ENCODE measurements at regions not wholly inside any gene's neighbourhood (a gene's known extent, or its start where the extent isn't known, plus 50 kb on each side); places are given as distances from the start of the nearest gene placed in this dataset.

- no peak for DNase-seq (ENCODE audit: low read depth)
- Histone ChIP-seq H3K27me3 (ENCODE audit: control insufficient read depth, insufficient read depth, low read length) (no peaks in the 10 kb centered on the region), H3K36me3 (ENCODE audit: control insufficient read depth, insufficient read depth, low read length) (no peaks in the 10 kb centered on the region), H3K4me3 (ENCODE audit: low read depth, low read length) (no peak overlapping the region)
- POLR2A ChIA-PET: no interaction called here
- CTCF ChIA-PET: no interaction called here
- TF ChIP-seq CTCF (IDR thresholded peaks at IDR 0.05; ENCODE audit: insufficient read depth, low read depth, low read length): no peak
Observed at GRCh38 chr3:176969066-176969465, 228.2 kb downstream of the TBL1XR1 start.

GRCh38 chr3:176968631-176969030 is 228.7 kb downstream of the TBL1XR1 start:
- Histone ChIP-seq H3K27me3 (ENCODE audit: control insufficient read depth, insufficient read depth, low read length) (no peaks in the 10 kb centered on the region), H3K36me3 (ENCODE audit: control insufficient read depth, insufficient read depth, low read length) (no peaks in the 10 kb centered on the region), H3K4me3 (ENCODE audit: low read depth, low read length) (no peak overlapping the region)
- ChIA-PET POLR2A (no interaction called here), CTCF (no interaction called here)
- no peak for TF ChIP-seq CTCF (IDR thresholded peaks at IDR 0.05; ENCODE audit: insufficient read depth, low read depth, low read length)
- DNase-seq (ENCODE audit: low read depth): no peak

- no peak for DNase-seq (ENCODE audit: low read depth)
- no peak for TF ChIP-seq CTCF (IDR thresholded peaks at IDR 0.05; ENCODE audit: insufficient read depth, low read depth, low read length)
- POLR2A ChIA-PET: no interaction called here
- no peaks in the 10 kb centered on the region for H3K36me3 ChIP-seq (ENCODE audit: control insufficient read depth, insufficient read depth, low read length)
- no peaks in the 10 kb centered on the region for H3K27me3 ChIP-seq (ENCODE audit: control insufficient read depth, insufficient read depth, low read length)
- CTCF ChIA-PET: interaction anchor here (0.7 to 1.0 kb wide), 2 partner anchors 11 to 29 kb away, joined by 3 read pairs; no protein-coding TSS in a partner anchor
- H3K4me3 ChIP-seq (ENCODE audit: low read depth, low read length): no peak overlapping the region
Observed at GRCh38 chr3:176967522-176967921, 229.8 kb downstream of the TBL1XR1 start.

GRCh38 chr3:176964661-176965060 is 232.6 kb downstream of the TBL1XR1 start:
- no peaks in the 10 kb centered on the region for H3K27me3 ChIP-seq (ENCODE audit: control insufficient read depth, insufficient read depth, low read length)
- ChIA-PET POLR2A (no interaction called here), CTCF (no interaction called here)
- H3K4me3 ChIP-seq (ENCODE audit: low read depth, low read length): no peak overlapping the region
- TF ChIP-seq CTCF (IDR thresholded peaks at IDR 0.05; ENCODE audit: insufficient read depth, low read depth, low read length): no peak
- no peaks in the 10 kb centered on the region for H3K36me3 ChIP-seq (ENCODE audit: control insufficient read depth, insufficient read depth, low read length)
- no peak for DNase-seq (ENCODE audit: low read depth)

GRCh38 chr3:176961916-176962315 is 235.4 kb downstream of the TBL1XR1 start:
- no peak for DNase-seq (ENCODE audit: low read depth)
- CTCF ChIA-PET: interaction anchor here (1.1 kb wide), 1 partner anchor 9 kb away, joined by 4 read pairs; no protein-coding TSS in a partner anchor
- Histone ChIP-seq H3K4me3 (ENCODE audit: low read depth, low read length) (no peak overlapping the region), H3K36me3 (ENCODE audit: control insufficient read depth, insufficient read depth, low read length) (no peaks in the 10 kb centered on the region), H3K27me3 (ENCODE audit: control insufficient read depth, insufficient read depth, low read length) (no peaks in the 10 kb centered on the region)
- no peak for TF ChIP-seq CTCF (IDR thresholded peaks at IDR 0.05; ENCODE audit: insufficient read depth, low read depth, low read length)
- POLR2A ChIA-PET: no interaction called here
